ENCODE measurements at regions not wholly inside any gene's neighbourhood (a gene's known extent, or its start where the extent isn't known, plus 50 kb on each side); places are given as distances from the start of the nearest gene placed in this dataset.

DNA sequence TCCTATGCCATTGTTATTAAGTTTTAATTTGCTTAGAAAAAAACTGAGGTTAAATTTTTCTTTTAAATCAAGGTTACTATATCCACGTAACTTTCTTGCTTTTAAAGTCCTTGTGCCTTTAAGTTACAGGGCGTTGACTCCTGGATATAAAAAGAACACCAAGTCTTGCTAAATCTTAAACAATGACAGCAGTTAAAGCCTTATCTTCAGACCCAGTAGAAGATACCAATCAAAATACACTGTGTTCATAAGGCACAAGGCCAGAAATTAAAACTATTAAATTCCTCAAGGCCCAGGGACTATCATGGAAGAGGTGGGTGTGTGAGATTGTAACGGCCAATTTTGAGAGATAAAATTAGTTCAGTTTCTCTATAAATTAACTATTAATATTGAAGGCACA is 60.4 kb downstream of the PAGE2 start:
- no peaks in the 10 kb centered on the region for H3K4me1 ChIP-seq (ENCODE audit: low read length)
- H3K4me2 ChIP-seq (ENCODE audit: low read length), result no peak overlapping the region
- TF ChIP-seq, protein P1, sequence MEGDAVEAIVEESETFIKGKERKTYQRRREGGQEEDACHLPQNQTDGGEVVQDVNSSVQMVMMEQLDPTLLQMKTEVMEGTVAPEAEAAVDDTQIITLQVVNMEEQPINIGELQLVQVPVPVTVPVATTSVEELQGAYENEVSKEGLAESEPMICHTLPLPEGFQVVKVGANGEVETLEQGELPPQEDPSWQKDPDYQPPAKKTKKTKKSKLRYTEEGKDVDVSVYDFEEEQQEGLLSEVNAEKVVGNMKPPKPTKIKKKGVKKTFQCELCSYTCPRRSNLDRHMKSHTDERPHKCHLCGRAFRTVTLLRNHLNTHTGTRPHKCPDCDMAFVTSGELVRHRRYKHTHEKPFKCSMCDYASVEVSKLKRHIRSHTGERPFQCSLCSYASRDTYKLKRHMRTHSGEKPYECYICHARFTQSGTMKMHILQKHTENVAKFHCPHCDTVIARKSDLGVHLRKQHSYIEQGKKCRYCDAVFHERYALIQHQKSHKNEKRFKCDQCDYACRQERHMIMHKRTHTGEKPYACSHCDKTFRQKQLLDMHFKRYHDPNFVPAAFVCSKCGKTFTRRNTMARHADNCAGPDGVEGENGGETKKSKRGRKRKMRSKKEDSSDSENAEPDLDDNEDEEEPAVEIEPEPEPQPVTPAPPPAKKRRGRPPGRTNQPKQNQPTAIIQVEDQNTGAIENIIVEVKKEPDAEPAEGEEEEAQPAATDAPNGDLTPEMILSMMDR (IDR thresholded peaks at IDR 0.05; ENCODE audit: low read depth, low read length), result no peak
- TF ChIP-seq EZH2phosphoT487 (IDR thresholded peaks at IDR 0.05; ENCODE audit: low read depth), result no peak
- no peak overlapping the region for H3K27ac ChIP-seq (ENCODE audit: low read length)
- no peak overlapping the region for H2AFZ ChIP-seq (ENCODE audit: low read depth, low read length)
- no peaks in the 10 kb centered on the region for H3K9me3 ChIP-seq (ENCODE audit: insufficient read depth, low read length)
- H3K36me3 ChIP-seq (replicated peaks; ENCODE audit: low read depth, low read length), result no peaks in the 10 kb centered on the region
- no peaks in the 10 kb centered on the region for H4K20me1 ChIP-seq (ENCODE audit: insufficient read depth, low read length)
- H3K9ac ChIP-seq (ENCODE audit: low read length), result no peak overlapping the region
- no peaks in the 10 kb centered on the region for H3K27me3 ChIP-seq (ENCODE audit: low read depth, low read length)
- H3K4me3 ChIP-seq (ENCODE audit: low read length), result no peak overlapping the region
- H3K79me2 ChIP-seq (ENCODE audit: low read length), result no peaks in the 10 kb centered on the region

DNA sequence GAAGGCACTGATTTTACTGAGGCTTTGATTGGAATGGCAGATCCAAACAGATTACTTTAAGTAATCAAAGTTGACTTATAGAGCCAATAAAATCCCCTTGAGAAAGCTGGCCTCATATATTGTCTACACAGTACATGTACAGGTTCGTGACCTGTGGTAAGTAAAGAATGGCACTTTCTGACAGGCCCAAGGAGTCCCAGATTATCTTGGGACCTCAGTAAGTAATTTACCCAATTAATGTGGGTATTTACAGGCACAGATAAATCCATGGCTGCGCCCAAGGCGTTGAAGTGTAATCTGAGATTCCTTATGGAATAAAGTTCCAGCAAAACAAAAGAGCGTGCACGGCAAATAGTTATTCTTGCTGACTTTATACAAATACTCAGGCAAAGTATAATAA is 62.4 kb downstream of the PAGE2 start:
- Histone ChIP-seq H3K27ac (ENCODE audit: low read length) (no peak overlapping the region), H4K20me1 (ENCODE audit: insufficient read depth, low read length) (no peaks in the 10 kb centered on the region), H2AFZ (ENCODE audit: low read depth, low read length) (no peak overlapping the region), H3K9ac (ENCODE audit: low read length) (no peak overlapping the region), H3K4me2 (ENCODE audit: low read length) (no peak overlapping the region), H3K9me3 (ENCODE audit: insufficient read depth, low read length) (no peaks in the 10 kb centered on the region), H3K4me1 (ENCODE audit: low read length) (no peaks in the 10 kb centered on the region), H3K36me3 (replicated peaks; ENCODE audit: low read depth, low read length) (no peaks in the 10 kb centered on the region), H3K79me2 (ENCODE audit: low read length) (no peaks in the 10 kb centered on the region), H3K4me3 (ENCODE audit: low read length) (no peak overlapping the region), H3K27me3 (ENCODE audit: low read depth, low read length) (no peaks in the 10 kb centered on the region)
- TF ChIP-seq, protein P1 (IDR thresholded peaks at IDR 0.05; ENCODE audit: low read depth, low read length), result no peak
- no peak for TF ChIP-seq EZH2phosphoT487 (IDR thresholded peaks at IDR 0.05; ENCODE audit: low read depth)

DNA sequence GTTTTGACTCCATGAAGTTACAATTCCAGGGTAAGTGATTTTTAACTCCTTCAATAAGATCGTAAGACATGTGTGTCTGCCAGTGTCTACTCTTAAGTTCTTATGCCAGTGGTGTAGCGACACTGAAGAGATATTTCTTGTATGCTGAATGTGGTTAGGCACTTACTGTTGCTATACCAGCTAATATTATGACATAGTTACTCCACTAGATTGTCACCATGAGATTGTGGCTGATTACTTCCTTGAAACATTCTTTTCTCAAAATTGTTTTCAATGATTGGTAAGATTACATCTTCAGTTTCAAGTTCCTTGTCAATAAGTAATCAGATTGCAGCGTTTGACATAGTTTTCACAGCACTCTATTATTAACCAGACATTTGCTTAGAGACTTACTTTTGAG is 60.6 kb upstream of the PAGE5 start:
- peaks cover 4% of the 10 kb centered on the region; the same call in 1 of the 2 replicates for H3K79me2 ChIP-seq (ENCODE audit: low read length)
- no peaks in the 10 kb centered on the region for H3K27me3 ChIP-seq (ENCODE audit: low read depth, low read length)
- peak overlapping the region; percentile 73 for H3K4me2 ChIP-seq (ENCODE audit: low read length)
- peak overlapping the region; percentile 93 for H3K27ac ChIP-seq (ENCODE audit: low read length)
- TF ChIP-seq EZH2phosphoT487 (IDR thresholded peaks at IDR 0.05; ENCODE audit: low read depth), result no peak
- TF ChIP-seq, protein P1 (IDR thresholded peaks at IDR 0.05; ENCODE audit: low read depth, low read length), result no peak
- H2AFZ ChIP-seq (ENCODE audit: low read depth, low read length), result peak overlapping the region; percentile 23; the same call in 1 of the 2 replicates
- peaks cover 15% of the 10 kb centered on the region for H3K4me1 ChIP-seq (ENCODE audit: low read length)
- no peaks in the 10 kb centered on the region for H3K36me3 ChIP-seq (replicated peaks; ENCODE audit: low read depth, low read length)
- no peaks in the 10 kb centered on the region for H3K9me3 ChIP-seq (ENCODE audit: insufficient read depth, low read length)
- H3K9ac ChIP-seq (ENCODE audit: low read length), result peak overlapping the region; percentile 84
- no peaks in the 10 kb centered on the region for H4K20me1 ChIP-seq (ENCODE audit: insufficient read depth, low read length)
- H3K4me3 ChIP-seq (ENCODE audit: low read length), result peak overlapping the region; percentile 93

DNA sequence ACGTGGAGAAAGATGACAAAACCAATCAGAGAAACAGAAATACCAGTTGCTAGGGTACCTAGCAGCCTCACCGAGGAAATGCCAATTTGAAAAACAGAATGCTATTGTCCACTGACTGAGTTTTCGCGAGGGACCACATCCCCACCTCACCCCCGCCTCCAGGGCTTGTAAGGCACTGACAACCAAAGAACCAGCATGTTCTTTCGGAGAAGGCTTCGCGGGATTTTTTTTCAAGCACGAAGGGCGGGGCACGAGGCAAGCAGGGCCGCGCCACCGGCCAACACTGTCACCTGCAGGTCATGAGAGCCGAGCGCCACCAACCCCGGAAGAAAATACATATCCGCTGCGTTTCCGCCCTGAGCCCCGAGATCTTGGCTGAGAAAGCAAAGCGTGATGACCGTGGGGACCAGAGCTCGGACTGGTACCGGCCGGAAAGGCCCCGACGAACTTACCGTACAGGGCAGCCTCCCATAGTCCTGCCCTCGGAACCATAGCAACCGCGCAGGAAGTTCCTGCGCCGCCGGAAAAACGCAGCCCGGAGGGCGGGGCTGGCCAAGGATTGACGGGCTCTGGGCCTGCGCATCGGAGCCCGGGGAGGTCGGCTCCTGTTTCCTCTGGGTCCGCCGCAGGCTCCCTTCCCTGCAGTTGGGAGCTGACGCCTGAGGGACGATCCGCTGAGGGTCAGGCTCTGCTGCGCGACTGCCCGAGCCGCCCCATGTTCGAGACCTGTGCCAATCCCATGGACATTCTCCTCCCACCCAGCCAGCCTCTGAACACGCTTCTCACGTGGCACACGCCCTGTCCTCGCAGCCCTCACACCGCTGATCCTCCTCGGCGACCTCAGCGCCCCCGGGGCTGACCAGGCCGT is 59.2 kb upstream of the PAGE5 start:
- Histone ChIP-seq H3K79me2 (ENCODE audit: low read length) (peaks cover 4% of the 10 kb centered on the region; the same call in 1 of the 2 replicates), H2AFZ (ENCODE audit: low read depth, low read length) (peak overlapping the region; percentile 29), H3K27me3 (ENCODE audit: low read depth, low read length) (no peaks in the 10 kb centered on the region)

More for the DNA sequence above, 59.2 kb upstream of the PAGE5 start:
- Histone ChIP-seq H3K27ac (ENCODE audit: low read length) (peak overlapping the region; percentile 93), H3K36me3 (replicated peaks; ENCODE audit: low read depth, low read length) (no peaks in the 10 kb centered on the region), H3K4me1 (ENCODE audit: low read length) (peaks cover 15% of the 10 kb centered on the region), H3K9me3 (ENCODE audit: insufficient read depth, low read length) (no peaks in the 10 kb centered on the region), H4K20me1 (ENCODE audit: insufficient read depth, low read length) (no peaks in the 10 kb centered on the region), H3K4me3 (ENCODE audit: low read length) (peak overlapping the region; percentile 93), H3K9ac (ENCODE audit: low read length) (peak overlapping the region; percentile 84), H3K4me2 (ENCODE audit: low read length) (peak overlapping the region; percentile 92)
- no peak for TF ChIP-seq EZH2phosphoT487 (IDR thresholded peaks at IDR 0.05; ENCODE audit: low read depth)
- TF ChIP-seq, protein P1 (IDR thresholded peaks at IDR 0.05; ENCODE audit: low read depth, low read length), result peak; percentile 49
